ENCODE measurements at regions not wholly inside any gene's neighbourhood (a gene's known extent, or its start where the extent isn't known, plus 50 kb on each side); places are given as distances from the start of the nearest gene placed in this dataset.
"Not testable (repeated sequence)": the region's sequence is repeated elsewhere in the genome, so short reads cannot be mapped to it uniquely, and the experiment has no call there.

GRCh38 chr7:10780400-10780747 lies 193.3 kb upstream of the PHF14 start:
- Histone ChIP-seq H3K36me3 (ENCODE audit: insufficient read depth, low read length) (no peaks in the 10 kb centered on the region), H3K27ac (ENCODE audit: low read depth, low read length, poor library complexity, severe bottlenecking) (no peak overlapping the region), H2AFZ (ENCODE audit: low read length) (no peak overlapping the region), H3K27me3 (ENCODE audit: insufficient read depth, low read length) (no peaks in the 10 kb centered on the region), H3K9me3 (ENCODE audit: low read length) (no peaks in the 10 kb centered on the region), H3K9me2 (ENCODE audit: low read depth, low read length) (no peaks in the 10 kb centered on the region), H3K79me2 (ENCODE audit: insufficient read depth, low read length) (no peaks in the 10 kb centered on the region), H3F3A (ENCODE audit: insufficient read depth, low read length) (no peaks in the 10 kb centered on the region), H3K4me3 (ENCODE audit: low read depth, low read length, poor library complexity, severe bottlenecking) (no peak overlapping the region), H3K4me2 (ENCODE audit: low read length) (no peak overlapping the region), H3K4me1 (ENCODE audit: insufficient read depth, low read length, severe bottlenecking) (no peaks in the 10 kb centered on the region), H3K9ac (ENCODE audit: low read length) (no peak overlapping the region), H4K20me1 (ENCODE audit: insufficient read depth, low read length) (no peaks in the 10 kb centered on the region)
- TF ChIP-seq CTCF (IDR thresholded peaks at IDR 0.05; ENCODE audit: low read length) (no peak), EZH2 (IDR thresholded peaks at IDR 0.05; ENCODE audit: borderline replicate concordance, low read length) (no peak)

GRCh38 chr7:10786976-10787375 lies 186.7 kb upstream of the PHF14 start:
- not testable (repeated sequence) for H3K79me2 ChIP-seq (ENCODE audit: insufficient read depth, low read length); H3K9ac ChIP-seq (ENCODE audit: low read length); H3K4me1 ChIP-seq (ENCODE audit: insufficient read depth, low read length, severe bottlenecking); H4K20me1 ChIP-seq (ENCODE audit: insufficient read depth, low read length); H3F3A ChIP-seq (ENCODE audit: insufficient read depth, low read length); H2AFZ ChIP-seq (ENCODE audit: low read length); H3K27ac ChIP-seq (ENCODE audit: low read depth, low read length, poor library complexity, severe bottlenecking); H3K36me3 ChIP-seq (ENCODE audit: insufficient read depth, low read length); H3K27me3 ChIP-seq (ENCODE audit: insufficient read depth, low read length); H3K4me3 ChIP-seq (ENCODE audit: low read depth, low read length, poor library complexity, severe bottlenecking); H3K9me2 ChIP-seq (ENCODE audit: low read depth, low read length); H3K9me3 ChIP-seq (ENCODE audit: low read length); H3K4me2 ChIP-seq (ENCODE audit: low read length)

GRCh38 chr7:10789170-10789569 lies 184.5 kb upstream of the PHF14 start:
- Histone ChIP-seq H3K27me3 (ENCODE audit: insufficient read depth, low read length) (no peaks in the 10 kb centered on the region), H3K4me3 (ENCODE audit: low read depth, low read length, poor library complexity, severe bottlenecking) (no peak overlapping the region), H3K27ac (ENCODE audit: low read depth, low read length, poor library complexity, severe bottlenecking) (no peak overlapping the region), H4K20me1 (ENCODE audit: insufficient read depth, low read length) (no peaks in the 10 kb centered on the region), H3F3A (ENCODE audit: insufficient read depth, low read length) (no peaks in the 10 kb centered on the region), H2AFZ (ENCODE audit: low read length) (no peak overlapping the region), H3K36me3 (ENCODE audit: insufficient read depth, low read length) (no peaks in the 10 kb centered on the region), H3K4me2 (ENCODE audit: low read length) (no peak overlapping the region), H3K9me2 (ENCODE audit: low read depth, low read length) (no peaks in the 10 kb centered on the region), H3K79me2 (ENCODE audit: insufficient read depth, low read length) (no peaks in the 10 kb centered on the region), H3K9me3 (ENCODE audit: low read length) (no peaks in the 10 kb centered on the region), H3K4me1 (ENCODE audit: insufficient read depth, low read length, severe bottlenecking) (no peaks in the 10 kb centered on the region), H3K9ac (ENCODE audit: low read length) (no peak overlapping the region)
- TF ChIP-seq CTCF (IDR thresholded peaks at IDR 0.05; ENCODE audit: low read length), result no peak
- no peak for TF ChIP-seq EZH2 (IDR thresholded peaks at IDR 0.05; ENCODE audit: borderline replicate concordance, low read length)

- no peaks in the 10 kb centered on the region for H4K20me1 ChIP-seq (ENCODE audit: insufficient read depth, low read length)
- TF ChIP-seq EZH2 (IDR thresholded peaks at IDR 0.05; ENCODE audit: borderline replicate concordance, low read length) (no peak), CTCF (IDR thresholded peaks at IDR 0.05; ENCODE audit: low read length) (no peak)
These were observed 182.8 kb upstream of the PHF14 start for GRCh38 chr7:10790910-10791309.

More at GRCh38 chr7:10790910-10791309, 182.8 kb upstream of the PHF14 start:
- Histone ChIP-seq H3F3A (ENCODE audit: insufficient read depth, low read length) (no peaks in the 10 kb centered on the region), H3K36me3 (ENCODE audit: insufficient read depth, low read length) (no peaks in the 10 kb centered on the region), H3K4me1 (ENCODE audit: insufficient read depth, low read length, severe bottlenecking) (no peaks in the 10 kb centered on the region), H3K27me3 (ENCODE audit: insufficient read depth, low read length) (no peaks in the 10 kb centered on the region), H3K9me3 (ENCODE audit: low read length) (no peaks in the 10 kb centered on the region), H3K4me2 (ENCODE audit: low read length) (no peak overlapping the region), H3K9ac (ENCODE audit: low read length) (no peak overlapping the region), H3K9me2 (ENCODE audit: low read depth, low read length) (no peaks in the 10 kb centered on the region), H3K27ac (ENCODE audit: low read depth, low read length, poor library complexity, severe bottlenecking) (no peak overlapping the region), H3K4me3 (ENCODE audit: low read depth, low read length, poor library complexity, severe bottlenecking) (no peak overlapping the region), H3K79me2 (ENCODE audit: insufficient read depth, low read length) (no peaks in the 10 kb centered on the region), H2AFZ (ENCODE audit: low read length) (no peak overlapping the region)

All from OCI-LY1 (cell line).